22Rv1 (cell line): ENCODE measurements at regions not wholly inside any gene's neighbourhood (a gene's known extent, or its start where the extent isn't known, plus 50 kb on each side); places are given as distances from the start of the nearest gene placed in this dataset.

Experiments
- CTCF ChIP-seq: fragments of 450-650 bp; IDR thresholded peaks from 2 replicates; pipeline ENCODE4 v1.5.1; 2017; ENCODE audit warnings: mild to moderate bottlenecking
- ZFX ChIP-seq: fragments of 450-650 bp; IDR thresholded peaks from 2 replicates; pipeline ENCODE4 v1.6.1; 2017; ENCODE audit warnings: antibody characterized with exemption, borderline replicate concordance

GRCh38 chrX:95058815-95059214 lies 1384.8 kb downstream of the FAM133A start:
- TF ChIP-seq CTCF (no peak), ZFX (no peak)
